ENCODE measurements at regions not wholly inside any gene's neighbourhood (a gene's known extent, or its start where the extent isn't known, plus 50 kb on each side); places are given as distances from the start of the nearest gene placed in this dataset.
"Not testable (repeated sequence)": the region's sequence is repeated elsewhere in the genome, so short reads cannot be mapped to it uniquely, and the experiment has no call there.

GRCh38 chr17:72572604-72573491 is 452.0 kb downstream of the SOX9 start:
- peaks cover 20% of the 10 kb centered on the region for H3K4me1 ChIP-seq
- no peak for DNase-seq
- TF ChIP-seq CTCF (IDR thresholded peaks at IDR 0.05; ENCODE audit: low read depth, low read length) = no peak
- no peaks in the 10 kb centered on the region for H3K27me3 ChIP-seq
- no peaks in the 10 kb centered on the region; the same call in 1 of the 2 replicates for H3K9me3 ChIP-seq
- H3K4me3 ChIP-seq (ENCODE audit: low read depth, low read length) = no peak overlapping the region
- no peaks in the 10 kb centered on the region for H3K36me3 ChIP-seq

DNA sequence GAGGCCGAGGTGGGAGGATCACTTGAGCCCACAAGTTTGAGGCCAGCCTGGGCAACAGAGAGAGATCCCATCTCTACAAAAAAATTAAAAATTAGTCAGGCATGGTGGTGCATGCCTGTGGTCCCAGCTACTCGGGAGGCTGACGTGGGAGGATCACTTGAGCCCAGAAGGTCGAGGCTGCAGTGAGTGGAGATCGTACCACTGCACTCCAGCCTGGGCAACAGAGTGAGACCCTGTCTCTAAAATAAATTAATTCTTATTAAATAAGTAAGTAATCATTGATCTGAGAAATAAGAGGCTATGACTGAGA is 452.6 kb downstream of the SOX9 start:
- not testable (repeated sequence) for H3K36me3 ChIP-seq; H3K27me3 ChIP-seq; H3K4me3 ChIP-seq (ENCODE audit: low read depth, low read length); DNase-seq; H3K9me3 ChIP-seq
- H3K4me1 ChIP-seq = peaks cover 14% of the 10 kb centered on the region

DNA sequence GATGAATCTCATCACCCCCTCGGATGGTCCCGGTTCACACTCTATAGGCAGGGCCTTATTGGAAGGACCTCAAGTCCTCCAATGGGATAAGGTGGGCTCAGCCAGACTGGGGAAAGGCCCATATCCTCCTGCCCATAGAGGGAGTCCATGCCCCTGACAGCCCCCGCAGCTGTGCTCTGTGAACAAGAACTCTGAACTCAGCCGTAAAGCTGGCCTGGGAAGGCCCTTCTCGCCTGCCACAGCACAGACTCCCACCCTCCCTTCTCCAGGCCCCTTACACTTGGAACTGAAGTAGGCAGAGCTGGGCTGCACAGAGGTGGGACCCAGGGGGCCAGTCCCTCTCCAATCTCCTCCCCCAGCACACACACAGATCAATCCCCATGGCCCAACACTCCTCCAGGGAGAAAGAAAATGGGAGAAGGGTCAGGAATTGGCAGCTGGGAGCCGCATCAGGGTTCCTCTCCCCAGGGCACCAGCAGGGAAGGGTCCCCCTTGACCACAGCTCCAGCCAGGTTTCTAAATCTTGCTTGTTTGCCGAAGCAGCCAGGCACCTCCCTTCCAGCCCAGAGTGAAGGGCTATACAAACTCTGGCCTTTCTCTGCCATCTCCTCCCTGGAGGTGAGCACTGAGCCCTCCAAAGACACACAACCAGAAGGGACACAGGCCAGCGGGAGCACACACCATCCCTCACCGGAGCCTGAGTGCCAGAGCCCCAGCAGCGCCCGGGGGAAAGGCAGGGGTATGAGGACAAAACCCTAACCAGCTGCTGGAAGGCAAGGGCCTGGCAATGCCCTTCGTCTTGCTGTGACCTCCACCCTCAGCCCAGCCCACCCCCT is 454.1 kb downstream of the SOX9 start:
- no peaks in the 10 kb centered on the region for H3K9me3 ChIP-seq
- TF ChIP-seq CTCF (IDR thresholded peaks at IDR 0.05; ENCODE audit: low read depth, low read length) = no peak
- no peaks in the 10 kb centered on the region for H3K27me3 ChIP-seq
- peaks cover 7% of the 10 kb centered on the region for H3K4me1 ChIP-seq
- H3K36me3 ChIP-seq = no peaks in the 10 kb centered on the region
- H3K4me3 ChIP-seq (ENCODE audit: low read depth, low read length) = no peak overlapping the region
- no peak for DNase-seq

- no peak for TF ChIP-seq CTCF (IDR thresholded peaks at IDR 0.05; ENCODE audit: low read depth, low read length)
- H3K36me3 ChIP-seq = no peaks in the 10 kb centered on the region
- DNase-seq = no peak
- no peaks in the 10 kb centered on the region for H3K27me3 ChIP-seq
- no peak overlapping the region for H3K4me3 ChIP-seq (ENCODE audit: low read depth, low read length)
- peaks cover 7% of the 10 kb centered on the region for H3K4me1 ChIP-seq
- H3K9me3 ChIP-seq = no peaks in the 10 kb centered on the region
Observed at GRCh38 chr17:72575542-72576233, 454.9 kb downstream of the SOX9 start.

DNA sequence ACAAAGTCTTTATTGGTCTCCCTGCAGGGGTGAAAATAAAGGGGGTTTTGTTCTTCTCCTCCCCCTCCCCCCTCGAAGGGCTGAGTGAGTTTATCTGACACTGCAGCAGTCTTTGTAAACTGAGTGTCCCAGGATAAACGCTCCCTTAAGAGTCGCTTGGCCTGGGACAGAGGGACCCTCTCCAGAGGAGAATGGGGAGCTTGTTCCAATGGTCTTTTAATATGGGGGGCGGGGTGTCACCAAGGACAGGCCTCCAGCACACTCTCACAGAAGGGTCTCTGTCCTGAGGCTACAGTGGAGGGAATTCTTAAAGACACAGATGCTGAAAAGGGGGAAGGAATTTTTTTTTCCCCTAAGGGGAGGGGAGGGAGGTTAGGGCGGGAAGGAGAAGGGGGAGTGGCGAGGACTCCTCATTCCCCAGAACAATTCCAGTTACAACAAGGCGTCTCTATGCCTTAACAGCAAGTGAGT is 455.5 kb downstream of the SOX9 start:
- Histone ChIP-seq H3K27me3 (no peaks in the 10 kb centered on the region), H3K9me3 (no peaks in the 10 kb centered on the region), H3K4me1 (peaks cover 7% of the 10 kb centered on the region), H3K4me3 (ENCODE audit: low read depth, low read length) (no peak overlapping the region), H3K36me3 (no peaks in the 10 kb centered on the region)
- no peak for DNase-seq
- TF ChIP-seq CTCF (IDR thresholded peaks at IDR 0.05; ENCODE audit: low read depth, low read length) = no peak

DNA sequence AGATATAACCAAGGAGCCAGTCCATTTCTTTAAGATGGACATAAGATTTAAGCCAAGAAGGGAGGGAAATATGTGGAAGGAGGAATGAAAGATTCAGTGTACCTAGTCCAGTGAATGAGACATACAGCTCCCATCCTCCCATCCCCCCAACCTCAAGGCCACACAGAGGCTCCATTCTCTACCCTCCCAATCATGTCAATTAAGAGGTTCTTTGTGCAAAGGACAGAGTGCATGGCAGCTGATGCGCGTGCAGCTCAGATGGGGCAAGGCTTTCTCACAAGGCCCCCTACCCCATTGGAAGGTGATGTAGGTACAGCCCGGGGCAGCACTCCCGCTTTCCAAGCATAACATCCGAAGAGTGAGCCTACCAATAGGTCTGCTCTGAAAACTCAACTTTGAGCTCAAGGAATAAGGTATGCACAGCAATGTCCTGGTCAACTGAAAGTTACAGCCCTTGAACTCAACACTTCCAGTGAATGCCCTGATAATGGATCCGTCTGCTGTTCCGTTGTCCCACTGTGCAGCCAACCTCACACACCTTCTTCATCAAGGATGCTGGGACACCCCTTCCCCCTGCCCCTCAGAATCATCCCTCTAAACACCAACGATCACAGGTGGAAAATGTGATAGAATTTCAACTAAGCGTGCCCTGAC is 458.1 kb downstream of the SOX9 start:
- Histone ChIP-seq H3K4me3 (ENCODE audit: low read depth, low read length) (no peak overlapping the region), H3K4me1 (no peaks in the 10 kb centered on the region; the same call in 1 of the 2 replicates), H3K36me3 (no peaks in the 10 kb centered on the region), H3K9me3 (no peaks in the 10 kb centered on the region), H3K27me3 (no peaks in the 10 kb centered on the region)
- no peak for TF ChIP-seq CTCF (IDR thresholded peaks at IDR 0.05; ENCODE audit: low read depth, low read length)
- DNase-seq = no peak

Data from BE2C (cell line).